NCI-H146 treated with DMSO at 0.1 percent for 48 hours (cell line): ENCODE measurements at regions not wholly inside any gene's neighbourhood (a gene's known extent, or its start where the extent isn't known, plus 50 kb on each side); places are given as distances from the start of the nearest gene placed in this dataset.
"Not testable (repeated sequence)": the region's sequence is repeated elsewhere in the genome, so short reads cannot be mapped to it uniquely, and the experiment has no call there.

Source experiments
- DNase-seq: peaks from one replicate; lab custom pipeline; 2025; ENCODE audit not compliant: unreplicated experiment; lab: John Stamatoyannopoulos, UW

DNA sequence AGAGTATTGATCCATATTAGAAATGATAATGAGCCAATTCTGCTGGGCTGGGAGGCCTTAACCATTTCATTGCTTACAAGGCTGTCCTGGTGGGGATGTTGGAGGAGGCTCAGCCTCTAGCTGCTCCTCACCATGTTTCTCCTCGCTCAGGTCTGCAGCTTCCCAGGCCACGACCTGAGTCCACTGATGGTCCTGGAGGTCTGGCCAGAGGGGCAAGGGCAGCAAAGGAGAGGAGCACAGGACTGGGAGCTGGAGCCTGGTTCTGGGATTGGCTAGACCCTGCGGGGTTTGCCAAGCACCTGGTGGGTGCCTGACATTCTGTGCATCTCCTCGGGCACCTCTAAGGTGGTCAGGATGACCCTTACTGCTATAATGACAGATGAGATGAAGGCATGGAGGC lies 92.6 kb downstream of the KIF26A start:
- DNase-seq = no peak

DNA sequence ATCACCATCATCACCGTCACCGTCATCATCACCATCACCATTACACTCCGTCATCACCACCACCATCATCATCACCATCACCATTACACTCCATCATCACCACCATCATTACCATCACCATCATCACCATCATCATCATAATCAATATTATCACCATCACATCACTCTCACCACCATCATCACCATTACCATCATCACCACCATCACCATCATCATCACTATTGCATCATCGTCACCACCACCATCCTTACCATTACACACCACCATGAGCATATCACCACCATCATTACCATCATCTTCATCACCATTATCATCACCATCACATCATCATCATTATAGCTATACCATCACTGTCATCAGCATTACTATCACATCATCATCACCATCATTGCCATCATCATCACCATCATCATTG lies 93.7 kb downstream of the KIF26A start:
- DNase-seq = no peak

DNA sequence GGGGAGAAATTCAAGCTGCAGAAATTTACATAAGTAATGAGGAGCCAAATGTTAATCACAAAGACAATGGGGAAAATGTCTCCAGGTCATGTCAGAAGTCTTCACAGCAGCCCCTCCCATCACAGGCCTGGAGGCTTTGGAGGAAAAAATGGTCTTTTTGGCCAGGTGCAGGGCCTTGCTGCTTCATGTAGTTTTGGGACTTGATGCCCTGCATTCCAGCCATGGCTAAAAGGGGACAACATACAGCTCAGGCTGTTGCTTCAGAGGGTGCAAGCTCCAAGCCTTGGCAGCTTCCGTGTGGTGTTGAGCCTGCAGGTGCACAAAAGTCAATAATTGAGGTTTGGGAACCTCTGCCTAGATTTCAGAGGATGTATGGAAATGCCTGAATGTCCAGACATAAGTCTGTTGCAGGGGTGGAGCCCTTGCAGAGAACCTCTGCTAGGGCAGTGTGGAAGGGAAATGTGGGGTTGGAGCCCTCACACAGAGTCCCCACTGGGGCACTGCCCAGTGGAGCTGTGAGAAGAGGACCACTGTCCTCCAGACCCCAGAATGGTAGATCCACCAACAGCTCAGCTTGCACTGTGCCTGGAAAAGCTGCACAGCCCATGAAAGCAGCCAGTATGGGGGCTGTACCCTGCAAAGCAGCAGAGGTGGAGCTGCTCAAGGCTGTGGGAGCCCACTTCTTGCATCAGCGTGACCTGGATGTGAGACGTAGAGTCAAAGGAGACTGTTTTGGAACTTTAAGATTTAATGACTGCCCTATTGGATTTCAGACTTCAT lies 95.8 kb downstream of the KIF26A start:
- DNase-seq = not testable (repeated sequence)

DNA sequence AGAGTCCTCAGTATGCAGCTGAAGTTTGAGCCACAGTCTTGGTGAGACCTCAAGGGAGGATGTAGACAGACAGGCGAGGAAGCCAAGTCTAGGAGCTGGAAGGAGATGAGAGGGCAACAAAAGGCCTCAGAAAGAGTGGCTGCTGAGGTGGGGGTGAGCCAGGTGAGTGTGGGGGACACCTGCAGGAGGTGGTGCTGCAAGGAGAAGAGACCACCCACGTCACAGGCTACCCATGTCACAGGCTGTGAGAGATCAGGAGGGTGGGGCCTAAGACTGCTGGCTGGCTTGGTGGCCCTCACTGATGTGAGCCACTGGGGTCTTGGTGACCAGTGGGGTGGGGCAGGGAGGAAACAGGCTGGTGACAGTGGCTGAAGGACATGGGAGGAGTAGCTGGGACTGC lies 97.3 kb downstream of the KIF26A start:
- DNase-seq = no peak

DNA sequence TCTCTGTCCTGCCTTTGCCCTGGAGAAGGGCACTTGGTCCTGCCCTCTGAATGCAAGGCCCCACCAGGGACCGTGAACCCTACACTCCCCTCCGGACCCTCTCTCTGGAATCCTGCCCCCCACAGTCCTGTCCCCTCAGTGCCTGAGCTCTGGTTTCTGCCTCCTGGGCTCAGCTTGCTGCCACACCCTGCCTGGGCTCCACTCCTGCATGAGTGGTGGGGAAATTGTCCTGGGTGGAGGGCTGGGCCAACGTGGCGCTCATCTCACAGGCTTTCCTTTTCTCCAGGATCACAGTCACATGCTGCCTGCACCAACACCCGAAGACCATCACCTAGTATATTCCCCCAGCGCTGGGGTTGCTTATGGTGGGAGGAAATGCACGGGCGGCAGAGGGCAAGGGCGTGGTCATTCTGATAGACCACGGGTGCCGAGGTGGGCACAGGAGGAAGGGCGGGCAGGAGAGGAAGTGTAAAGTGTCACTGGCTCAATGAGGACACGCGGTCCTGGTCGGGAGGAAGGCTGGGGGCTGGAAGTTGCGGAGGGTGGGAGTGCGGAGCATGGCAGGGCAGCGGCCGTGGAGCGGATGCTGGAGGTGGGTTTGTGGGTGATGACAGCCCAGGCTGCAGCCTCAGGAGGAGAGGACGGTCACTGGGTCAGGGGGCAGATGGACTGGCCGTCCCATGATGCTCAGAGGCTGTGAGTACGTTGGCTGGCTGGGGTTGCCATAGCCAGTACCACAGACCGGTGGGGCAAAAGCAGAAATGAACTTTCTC lies 99.5 kb downstream of the KIF26A start:
- no peak for DNase-seq

DNA sequence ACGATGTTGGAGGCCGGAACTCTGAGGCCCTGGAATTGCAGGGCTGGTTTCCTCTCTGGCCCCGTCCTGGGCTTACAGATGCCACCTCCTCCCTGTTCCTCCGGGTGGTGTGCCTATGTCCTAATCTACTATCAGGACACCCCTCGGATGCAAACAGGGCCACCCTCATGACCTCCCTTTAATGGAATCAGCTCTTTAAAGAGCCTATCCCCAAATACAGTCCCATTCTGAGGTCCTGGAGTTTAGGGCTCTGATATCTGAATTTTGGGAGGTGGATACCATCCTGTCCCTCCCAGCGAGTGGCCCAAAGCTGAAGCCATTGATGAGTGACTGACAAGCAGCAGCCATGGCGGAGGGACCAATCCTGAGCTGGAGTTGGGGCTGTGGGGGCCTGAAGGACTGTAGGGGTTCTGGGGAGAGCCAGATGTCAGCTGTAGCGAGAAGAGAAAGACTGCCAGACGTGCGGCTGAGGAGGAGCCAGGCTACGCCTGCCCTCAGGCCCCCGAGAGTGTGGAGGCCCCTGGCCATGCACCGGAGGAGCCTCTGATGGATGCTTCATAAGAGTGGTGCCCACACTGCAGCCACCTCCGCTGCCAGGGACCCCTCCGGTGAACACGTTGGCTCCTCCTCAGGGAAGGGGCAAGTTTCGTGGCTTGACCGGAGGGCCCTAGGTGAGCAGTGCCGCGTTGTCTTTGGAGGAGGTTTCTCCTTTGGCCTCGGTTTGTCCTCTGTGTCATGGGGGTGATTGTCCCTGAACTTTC lies 100.2 kb downstream of the KIF26A start:
- DNase-seq = no peak

DNA sequence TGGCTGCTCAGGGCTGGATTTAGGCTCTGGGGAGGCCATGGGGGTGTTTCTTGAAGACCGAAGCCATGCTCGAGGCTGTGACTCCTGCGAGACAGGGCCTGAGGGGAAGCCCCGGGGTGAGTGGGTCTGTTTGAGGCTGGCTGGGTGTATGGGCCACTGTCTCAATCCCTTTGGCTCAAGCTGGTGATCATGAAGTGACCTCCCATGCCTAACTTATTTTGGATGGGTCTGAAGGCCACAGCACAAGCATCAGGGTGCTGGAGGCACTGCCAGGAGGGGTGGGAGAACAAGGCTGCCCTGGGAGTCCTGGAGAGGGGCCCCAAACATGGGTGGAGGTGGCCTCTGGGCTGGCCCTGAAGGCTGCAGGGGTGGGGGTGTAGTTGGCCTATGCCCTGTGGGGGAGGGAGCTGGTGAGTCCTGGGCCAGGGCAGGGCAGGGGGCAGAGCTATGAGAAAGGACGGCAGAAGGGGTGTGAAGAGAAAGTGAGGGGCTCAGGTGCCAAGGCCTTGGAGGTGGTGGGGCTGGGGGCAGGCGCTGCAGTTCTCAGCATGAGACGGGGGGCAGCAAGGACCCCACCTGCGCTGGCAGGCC lies 100.9 kb downstream of the KIF26A start:
- no peak for DNase-seq

DNA sequence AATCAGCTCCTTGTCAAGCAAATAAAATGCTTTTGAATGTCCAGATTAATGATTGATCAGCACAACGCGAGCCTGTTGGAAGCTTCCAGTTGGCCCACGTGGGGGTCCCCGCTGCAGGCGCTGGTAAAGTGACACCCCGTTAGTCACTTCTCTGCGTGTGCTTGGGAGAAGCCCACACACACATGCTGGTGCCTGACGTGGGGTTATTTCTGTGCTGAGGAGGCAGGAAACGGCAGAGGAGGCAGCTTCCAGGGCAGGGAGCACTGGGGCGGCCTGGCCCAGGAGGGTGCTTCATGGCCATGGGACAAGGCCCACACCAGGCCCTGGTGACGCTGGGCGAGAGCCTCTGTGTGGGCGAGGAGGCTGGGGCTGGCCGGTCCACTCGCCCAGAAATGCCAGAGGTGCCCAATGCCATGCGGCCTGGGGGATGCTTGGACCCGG lies 101.5 kb downstream of the KIF26A start:
- DNase-seq = no peak

DNA sequence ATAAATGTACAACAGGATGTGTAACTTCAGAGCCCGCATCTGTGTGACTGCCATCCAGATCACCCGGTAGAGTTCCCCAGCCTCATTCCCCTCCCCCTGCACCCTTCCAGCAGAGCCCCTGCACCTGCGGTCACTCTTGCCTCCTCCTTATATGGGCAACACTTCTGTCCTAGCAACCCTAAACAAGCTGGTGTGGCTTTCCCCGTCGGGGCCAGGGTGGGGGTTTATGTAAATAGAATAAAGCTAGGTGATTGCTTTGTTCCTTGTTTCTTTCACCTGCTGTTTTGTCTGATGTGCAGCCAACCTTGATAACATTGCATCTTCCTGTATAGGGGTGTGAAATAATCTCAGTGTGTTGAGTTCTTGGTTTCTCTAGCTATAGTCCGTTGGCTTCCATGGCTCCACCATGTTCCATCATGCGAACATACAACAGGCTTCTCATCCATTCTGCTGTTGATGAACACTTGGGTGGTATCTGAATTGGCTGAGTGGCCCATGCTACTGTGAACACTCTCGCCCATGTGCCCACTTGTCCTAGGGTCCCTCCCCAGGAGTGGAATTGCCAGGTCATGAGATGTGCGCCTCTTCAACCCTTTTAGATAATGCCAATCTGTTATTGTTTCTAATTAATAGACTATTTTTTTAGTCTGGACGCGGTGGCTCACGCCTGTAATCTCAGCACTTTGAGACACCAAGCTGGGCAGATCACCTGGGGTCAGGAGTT lies 102.2 kb downstream of the KIF26A start:
- no peak for DNase-seq

DNA sequence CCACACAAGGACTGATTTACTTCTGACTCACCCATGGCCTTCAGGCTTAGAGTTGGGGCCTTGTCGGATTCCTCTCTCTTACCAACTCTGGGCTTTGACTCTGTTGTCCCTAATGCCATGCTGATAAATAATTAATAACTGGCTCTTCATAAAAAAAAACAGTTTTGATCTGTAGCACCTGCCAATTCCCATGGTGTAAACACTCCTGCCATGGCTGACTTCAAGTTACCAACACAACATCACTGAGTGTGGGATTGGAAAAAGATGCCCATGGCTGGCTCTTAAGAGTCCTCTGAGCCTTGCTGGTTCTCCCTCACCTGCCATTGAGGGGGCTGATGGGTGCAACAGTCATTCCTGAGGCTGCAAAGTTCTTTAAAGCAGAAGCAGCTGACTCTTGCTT lies 104.8 kb downstream of the KIF26A start:
- DNase-seq = no peak

DNA sequence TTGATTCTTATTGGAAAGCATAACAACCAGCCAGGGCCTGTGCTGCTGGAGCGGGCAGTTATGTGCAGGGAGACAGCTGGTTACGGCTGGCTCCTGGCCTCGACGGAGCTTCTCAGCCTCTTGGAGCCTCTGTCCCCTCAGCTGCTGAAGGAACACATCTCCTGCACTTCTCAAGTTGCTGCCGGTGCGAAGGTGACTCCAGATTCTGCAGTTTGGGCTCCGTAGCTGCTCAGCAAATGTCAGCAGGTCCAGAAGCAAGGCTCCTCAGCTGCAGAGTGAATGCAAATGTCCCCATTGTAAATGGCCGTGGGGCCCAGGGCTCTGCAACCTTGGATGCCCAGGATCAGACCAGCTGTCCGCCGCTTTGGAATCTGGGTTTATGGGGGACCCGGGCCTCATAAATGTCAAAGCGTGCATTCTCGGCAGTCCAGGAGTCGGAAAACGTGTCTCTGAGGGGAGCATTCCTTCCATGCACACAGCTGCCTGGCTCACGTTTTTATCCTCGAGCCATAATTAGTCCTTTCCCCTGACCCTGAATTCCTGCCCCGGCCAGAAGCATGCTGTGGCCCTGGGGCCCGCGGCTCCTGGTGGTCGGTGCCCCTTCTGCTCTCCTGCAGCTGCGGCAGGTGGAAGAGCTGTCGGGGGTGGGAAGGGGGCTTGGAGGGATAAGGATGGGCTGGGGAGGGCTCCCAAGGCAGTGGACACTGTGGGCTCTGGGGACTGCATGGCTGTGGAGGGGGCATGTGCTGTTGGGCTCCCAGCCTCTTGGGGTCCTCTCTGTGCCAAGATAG lies 106.0 kb downstream of the KIF26A start:
- no peak for DNase-seq

DNA sequence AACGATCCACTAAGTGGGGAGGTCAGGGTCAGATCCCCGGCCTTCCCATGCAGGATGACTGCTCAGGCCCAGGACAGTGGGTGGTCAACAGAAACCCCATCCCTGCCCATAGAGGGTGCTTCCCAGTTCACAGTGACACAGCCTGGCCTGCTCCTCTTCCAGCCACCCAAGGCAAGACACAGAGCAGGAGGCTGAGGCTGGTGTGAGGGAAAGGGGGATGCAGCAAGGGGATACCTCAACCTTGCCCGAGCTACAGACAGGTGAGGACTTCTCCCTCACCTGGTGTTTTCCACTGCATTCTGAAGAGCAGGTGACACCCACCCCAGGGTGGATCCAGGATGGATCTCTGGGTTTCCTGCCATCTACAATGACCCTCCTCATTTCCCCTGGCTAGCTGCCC lies 106.7 kb downstream of the KIF26A start:
- DNase-seq = no peak

DNA sequence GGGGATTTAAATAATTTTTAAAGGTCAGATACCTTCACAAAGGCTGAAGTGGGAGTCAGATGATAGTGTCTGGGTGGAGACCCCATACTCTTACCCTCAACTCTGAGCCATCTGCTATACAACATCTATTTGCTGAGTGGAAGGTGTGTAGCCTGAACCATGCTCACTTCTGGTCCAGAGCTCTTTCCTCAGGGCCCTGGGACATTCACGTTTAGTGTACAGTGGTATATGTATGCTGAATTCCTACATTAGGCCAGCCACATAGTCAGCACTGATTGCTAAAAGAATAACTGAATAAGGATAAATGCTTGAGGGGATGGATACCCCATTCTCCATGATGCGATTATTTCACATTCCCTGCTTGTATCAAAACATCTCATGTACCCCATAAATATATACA lies 107.3 kb downstream of the KIF26A start:
- DNase-seq = no peak

DNA sequence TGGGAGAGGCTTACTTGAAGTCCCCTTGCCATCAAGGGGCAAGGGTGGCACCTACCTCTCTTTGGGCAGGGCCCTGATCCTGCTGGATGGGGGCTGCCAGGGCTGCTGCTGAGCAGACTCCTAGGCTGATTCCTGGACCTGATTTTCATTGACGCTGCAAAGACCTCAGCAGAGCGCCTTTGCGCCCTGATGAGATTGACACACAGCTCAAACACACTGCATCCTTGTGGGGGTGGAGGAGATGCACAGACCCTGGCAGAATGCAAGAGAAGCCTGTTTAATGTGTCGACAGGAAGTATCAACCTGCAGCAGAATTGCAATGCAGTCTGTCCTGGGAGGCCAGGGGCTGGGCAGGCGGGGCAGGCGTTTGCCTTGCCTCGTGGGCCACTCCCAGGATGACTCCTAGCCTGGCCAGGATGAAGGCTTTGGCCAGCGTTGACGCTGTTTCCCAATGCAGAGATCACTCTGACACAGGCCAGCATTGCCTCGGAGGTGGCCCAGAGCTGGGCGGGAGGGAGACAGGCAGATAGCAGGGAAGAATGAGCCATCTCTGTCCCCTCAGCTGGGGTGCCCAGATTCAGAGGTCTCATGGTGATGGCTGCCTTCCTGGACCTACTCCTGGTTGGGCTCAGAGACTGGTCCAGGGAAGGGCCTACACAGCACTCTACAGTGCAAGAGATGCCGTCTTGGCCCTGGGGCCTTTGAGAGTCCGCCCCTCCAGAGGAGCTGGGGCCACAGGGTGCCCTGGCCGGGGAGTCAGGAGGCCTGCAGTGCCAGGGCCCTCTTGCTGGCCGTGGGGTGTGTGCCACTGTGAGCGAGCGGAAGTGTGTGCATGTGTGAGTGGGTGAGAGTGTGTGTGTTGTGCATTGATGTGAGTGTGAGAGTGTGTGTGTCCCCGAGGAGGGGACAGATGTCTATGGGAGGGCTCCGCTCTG lies 108.3 kb downstream of the KIF26A start:
- no peak for DNase-seq

DNA sequence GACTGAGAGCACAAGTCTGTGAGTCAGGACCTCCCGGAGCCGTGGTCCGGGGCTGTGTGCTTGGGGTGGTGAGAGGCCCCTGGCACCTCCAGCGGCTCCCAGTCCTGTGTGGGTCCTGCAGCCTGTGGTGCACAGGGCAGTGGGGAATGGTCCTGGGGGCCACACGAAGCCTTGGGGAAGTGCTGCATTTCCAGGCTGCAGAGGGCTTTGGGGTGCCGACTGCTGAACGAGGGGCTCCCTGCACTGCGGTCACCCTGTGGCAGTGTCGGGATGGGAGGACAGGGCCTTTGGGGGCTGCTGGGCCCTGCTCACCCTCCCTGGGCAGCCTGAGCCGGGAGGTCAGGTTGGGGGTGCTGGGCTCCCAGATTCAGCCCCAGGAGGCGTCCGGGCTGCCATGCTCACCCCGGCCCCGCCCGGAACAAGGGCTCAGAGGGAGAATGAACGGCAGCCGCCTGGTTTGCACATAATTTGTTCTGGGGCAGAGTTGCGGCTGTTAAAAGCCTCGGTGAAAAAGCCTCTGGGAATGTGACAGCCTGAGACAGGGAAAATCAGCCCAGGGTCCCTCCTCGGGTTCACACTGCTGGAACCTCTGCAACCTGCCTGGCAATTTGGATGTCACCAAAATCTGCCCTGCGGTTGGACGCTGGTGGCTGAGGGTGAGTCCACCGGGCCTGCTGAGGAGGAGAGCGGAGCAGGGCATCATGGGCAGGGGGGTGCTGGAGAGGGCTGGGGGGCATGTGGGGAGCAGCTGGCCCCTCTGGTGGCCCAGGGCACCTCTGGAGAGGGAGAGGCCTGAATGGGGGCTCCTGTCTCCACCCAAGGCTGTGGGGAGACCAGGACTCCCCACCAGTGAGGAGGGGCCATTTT lies 109.2 kb downstream of the KIF26A start:
- no peak for DNase-seq

DNA sequence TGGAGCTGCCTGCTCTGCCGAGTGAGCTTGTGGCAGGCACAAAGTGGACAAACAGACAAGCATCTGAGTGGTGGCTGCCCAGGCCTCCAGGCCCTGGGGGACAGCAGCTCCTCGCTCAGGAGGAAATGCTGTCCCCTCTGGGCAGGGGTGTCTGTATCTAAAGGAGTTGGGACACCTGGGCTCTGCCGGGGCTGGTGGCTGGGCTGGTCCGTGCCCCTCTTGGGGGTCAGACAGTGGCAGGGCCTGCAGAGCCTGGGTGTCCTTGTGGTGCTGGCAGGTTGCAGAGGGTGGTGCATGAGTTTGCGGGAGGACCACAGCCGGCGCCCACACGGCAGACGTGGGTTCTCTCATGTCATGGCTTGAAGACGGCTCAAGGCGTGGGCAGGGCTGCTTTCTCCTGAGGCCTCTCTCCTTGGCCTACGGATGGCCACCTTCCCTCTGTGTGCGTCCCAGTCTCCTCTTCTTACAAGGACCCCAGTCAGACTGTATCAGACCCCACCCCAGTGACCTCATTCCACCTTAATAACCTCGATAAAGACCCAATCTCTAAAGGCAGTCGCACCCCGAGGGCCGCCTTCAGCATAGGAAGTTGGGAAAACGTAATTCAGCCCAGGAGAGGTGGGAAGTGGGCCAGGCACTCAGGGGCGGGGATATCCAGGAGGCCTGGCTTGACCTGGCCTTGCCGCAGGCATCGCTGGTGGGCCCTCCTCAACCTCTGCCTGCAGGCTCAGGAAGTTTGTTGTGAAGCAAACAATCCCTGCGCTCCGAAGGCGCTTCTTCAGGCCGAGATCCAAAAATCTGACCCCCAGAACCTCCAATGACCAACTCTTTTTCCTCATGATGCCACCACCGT lies 110.0 kb downstream of the KIF26A start:
- DNase-seq = no peak

DNA sequence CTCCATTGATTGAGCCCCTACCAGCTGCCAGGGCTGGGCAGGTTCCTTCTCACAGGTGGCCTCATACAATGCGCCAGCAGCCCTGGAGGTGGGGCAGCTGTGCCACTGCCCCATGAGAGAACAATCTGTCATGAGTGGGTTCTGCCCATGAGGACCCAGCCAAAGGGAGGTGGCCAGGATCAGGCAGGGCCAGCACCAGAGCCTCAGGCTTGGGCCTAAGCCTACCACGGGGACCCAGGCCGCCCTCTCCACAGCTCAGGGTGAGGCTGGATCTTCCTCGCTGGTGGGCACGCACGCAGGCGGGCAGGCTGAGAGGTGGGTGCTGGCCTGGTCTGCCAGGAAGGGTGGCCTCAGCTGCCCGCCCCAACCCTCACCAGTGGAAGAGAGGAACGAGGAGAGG lies 110.7 kb downstream of the KIF26A start:
- no peak for DNase-seq
